CD1c-positive myeloid dendritic cell (primary cell): ENCODE measurements at regions not wholly inside any gene's neighbourhood (a gene's known extent, or its start where the extent isn't known, plus 50 kb on each side); places are given as distances from the start of the nearest gene placed in this dataset.

Experiments
- DNase-seq: peaks from one replicate; pipeline ENCODE4 v3.0.0-alpha.2; 2016; ENCODE audit errors: extremely low spot score

- no peak for DNase-seq
Observed at GRCh38 chr15:85889956-85890619, 95.4 kb upstream of the KLHL25 start.

GRCh38 chr15:85890620-85890980 is 95.9 kb upstream of the KLHL25 start:
- no peak for DNase-seq

GRCh38 chr15:85891470-85891869 is 96.7 kb upstream of the KLHL25 start:
- no peak for DNase-seq

- DNase-seq = no peak
Observed at GRCh38 chr15:85892232-85892631, 97.5 kb upstream of the KLHL25 start.

- DNase-seq = no peak
Observed at GRCh38 chr15:85897207-85897894, 102.6 kb upstream of the KLHL25 start.

- no peak for DNase-seq
Observed at GRCh38 chr15:85897895-85898717, 103.4 kb upstream of the KLHL25 start.

GRCh38 chr15:85899927-85900326 is 105.2 kb upstream of the KLHL25 start:
- no peak for DNase-seq

GRCh38 chr15:85905751-85906450 is 111.2 kb upstream of the KLHL25 start:
- no peak for DNase-seq

- no peak for DNase-seq
Observed at GRCh38 chr15:85906640-85907039, 111.9 kb upstream of the KLHL25 start.

GRCh38 chr15:85910834-85911233 is 116.1 kb upstream of the KLHL25 start:
- no peak for DNase-seq

- no peak for DNase-seq
Observed at GRCh38 chr15:85913461-85913860, 118.7 kb upstream of the KLHL25 start.

GRCh38 chr15:85920956-85921355 is 126.2 kb upstream of the KLHL25 start:
- DNase-seq = no peak

GRCh38 chr15:85924088-85924487 is 129.4 kb upstream of the KLHL25 start:
- DNase-seq = no peak

- no peak for DNase-seq
Observed at GRCh38 chr15:85925649-85926237, 131.0 kb upstream of the KLHL25 start.

- no peak for DNase-seq
Observed at GRCh38 chr15:85926834-85927233, 132.1 kb upstream of the KLHL25 start.

GRCh38 chr15:85927931-85928537 is 133.3 kb upstream of the KLHL25 start:
- no peak for DNase-seq

- no peak for DNase-seq
Observed at GRCh38 chr15:85929786-85930185, 135.1 kb upstream of the KLHL25 start.

GRCh38 chr15:85932391-85932790 is 137.7 kb upstream of the KLHL25 start:
- DNase-seq = no peak

GRCh38 chr15:85934691-85935090 is 140.0 kb upstream of the KLHL25 start:
- no peak for DNase-seq

- no peak for DNase-seq
Observed at GRCh38 chr15:85935182-85935581, 140.5 kb upstream of the KLHL25 start.

GRCh38 chr15:85937661-85938060 is 142.0 kb upstream of the AGBL1 start:
- DNase-seq = no peak
